ENCODE measurements at regions not wholly inside any gene's neighbourhood (a gene's known extent, or its start where the extent isn't known, plus 50 kb on each side); places are given as distances from the start of the nearest gene placed in this dataset.
"Not testable (repeated sequence)": the region's sequence is repeated elsewhere in the genome, so short reads cannot be mapped to it uniquely, and the experiment has no call there.

DNA sequence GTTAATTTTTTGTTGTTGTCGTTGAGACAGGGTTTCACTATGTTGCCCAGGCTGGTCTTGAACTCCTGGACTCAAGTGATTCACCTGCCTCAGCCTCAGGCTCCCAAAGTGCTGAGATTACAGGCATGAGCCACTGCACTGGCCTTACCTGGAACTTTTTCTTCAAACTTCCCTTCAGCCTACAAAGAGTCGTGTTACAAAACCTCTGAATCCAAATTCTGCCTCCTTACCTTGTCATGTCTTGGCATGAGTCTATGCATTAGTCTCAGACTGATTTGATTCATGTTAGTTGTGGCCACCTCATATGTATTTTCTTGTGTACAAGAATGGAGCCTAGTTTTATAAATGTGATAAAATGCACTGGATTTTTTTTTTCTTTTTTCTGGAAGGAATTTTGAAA is 172.1 kb downstream of the PRL start:
- no peak for DNase-seq (ENCODE audit: low read depth in 3 of 3, low spot score in 2 of 3)

DNA sequence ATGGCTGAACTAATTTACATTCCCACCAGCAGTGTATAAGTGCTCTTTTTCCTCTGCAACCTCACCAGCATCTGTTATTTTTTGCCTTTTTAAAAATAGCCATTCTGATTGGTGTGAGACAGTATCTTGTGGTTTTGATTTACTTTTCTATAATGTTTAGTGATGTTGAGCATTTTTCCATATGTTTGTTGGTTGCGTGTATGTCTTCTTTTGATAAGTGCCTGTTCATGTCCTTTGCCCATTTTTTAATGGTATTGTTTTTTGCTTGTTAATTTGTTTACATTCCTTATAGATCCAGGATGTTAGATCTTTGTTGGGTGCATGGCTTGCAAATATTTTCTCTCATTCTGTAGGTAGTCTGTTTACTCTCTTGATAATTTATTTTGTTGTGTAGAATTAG is 169.9 kb downstream of the PRL start:
- DNase-seq (ENCODE audit: low read depth in 3 of 3, low spot score in 2 of 3) = no peak

DNA sequence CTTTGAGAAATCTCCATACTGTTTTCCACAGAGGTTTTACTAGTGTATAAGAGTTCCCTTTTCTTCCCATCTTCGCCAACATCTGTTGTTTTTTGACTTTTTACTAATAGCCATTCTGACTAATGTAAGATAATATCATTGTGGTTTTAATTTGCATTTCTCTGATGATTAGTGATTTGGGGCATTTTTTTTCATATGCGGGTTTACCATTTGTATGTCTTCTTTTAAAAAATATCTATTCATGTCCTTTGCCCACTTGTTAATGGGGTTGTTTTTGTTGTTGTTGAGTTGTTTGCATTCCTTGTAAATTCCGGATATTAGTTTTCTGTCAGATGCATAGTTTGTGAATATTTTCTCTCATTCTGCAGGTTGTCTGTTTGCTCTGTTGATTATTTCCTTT is 167.1 kb downstream of the PRL start:
- DNase-seq (ENCODE audit: low read depth in 3 of 3, low spot score in 2 of 3) = no peak

DNA sequence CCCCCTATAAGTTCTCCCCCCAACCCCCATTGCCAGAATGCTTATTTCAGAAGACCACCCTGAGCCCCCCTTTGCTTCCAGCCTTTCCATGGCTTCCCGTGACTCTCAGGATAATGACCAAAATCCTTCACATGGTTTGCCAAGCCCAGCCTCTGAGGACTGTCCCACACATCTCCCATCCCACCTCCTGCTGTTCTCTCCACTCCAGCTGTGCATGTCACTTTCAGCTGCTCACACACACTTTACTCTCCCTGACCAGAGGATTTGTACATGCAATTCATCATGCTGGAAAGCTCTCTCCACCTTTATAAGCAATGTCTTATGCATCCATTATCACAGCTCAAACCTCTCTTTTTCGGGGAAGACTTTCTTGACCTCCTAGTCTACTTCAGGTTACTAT is 164.2 kb downstream of the PRL start:
- no peak for DNase-seq (ENCODE audit: low read depth in 3 of 3, low spot score in 2 of 3)

DNA sequence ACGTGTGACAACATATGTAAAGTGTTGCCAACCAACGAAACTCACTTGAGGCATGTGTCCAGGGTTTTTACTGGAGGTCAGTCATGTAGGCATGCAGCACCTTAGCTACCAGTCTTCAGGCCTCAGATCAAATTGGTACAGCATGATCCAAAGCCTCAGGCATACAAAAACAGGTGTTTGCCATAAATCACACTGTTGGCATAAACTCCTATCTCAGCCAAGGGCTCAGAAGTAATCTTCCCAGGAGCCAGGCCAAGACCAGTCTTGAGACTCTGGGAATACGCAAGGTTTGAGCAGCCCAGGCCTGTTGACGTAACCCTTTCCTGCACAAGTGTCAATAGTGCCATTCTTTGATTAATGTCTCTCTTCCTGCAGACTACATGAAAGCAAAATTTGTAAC is 163.5 kb downstream of the PRL start:
- DNase-seq (ENCODE audit: low read depth in 3 of 3, low spot score in 2 of 3) = no peak

DNA sequence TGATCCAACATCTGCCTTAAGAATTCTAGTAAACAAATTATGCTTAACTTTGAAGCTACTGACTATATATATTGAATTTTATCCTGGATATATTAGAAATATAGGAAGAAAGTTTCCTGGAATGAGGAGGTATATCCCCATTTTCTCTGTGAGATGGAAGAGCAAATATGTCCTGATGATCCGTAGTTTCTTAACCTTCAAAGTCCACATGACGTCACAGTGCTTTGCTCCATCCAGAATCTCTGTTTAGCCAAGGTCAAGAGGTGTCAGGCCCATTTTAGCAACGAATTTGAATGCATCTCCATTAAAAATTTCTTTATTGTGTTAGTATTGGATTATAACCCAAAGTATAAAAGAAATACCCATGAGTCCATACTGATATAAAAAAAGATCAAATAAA is 162.5 kb downstream of the PRL start:
- no peak for DNase-seq (ENCODE audit: low read depth in 3 of 3, low spot score in 2 of 3)

DNA sequence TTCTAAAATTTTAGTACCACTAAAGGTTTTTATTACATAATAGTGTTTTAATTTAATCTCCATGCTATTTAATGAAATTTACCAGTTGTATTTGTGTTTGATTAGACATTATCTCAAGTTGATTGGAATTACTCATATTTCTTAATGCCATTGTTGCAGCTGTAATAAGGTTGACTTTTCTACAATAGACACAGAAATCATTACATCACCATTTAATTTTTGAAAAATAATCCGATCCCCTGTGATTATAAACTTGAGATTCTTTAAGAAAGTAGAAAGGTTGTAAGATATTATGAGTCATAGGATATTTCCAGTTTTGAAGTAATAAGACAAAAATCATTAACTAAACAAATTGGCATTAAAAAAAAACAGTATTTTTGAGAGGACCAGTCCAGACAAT is 161.4 kb downstream of the PRL start:
- no peak for DNase-seq (ENCODE audit: low read depth in 3 of 3, low spot score in 2 of 3)

DNA sequence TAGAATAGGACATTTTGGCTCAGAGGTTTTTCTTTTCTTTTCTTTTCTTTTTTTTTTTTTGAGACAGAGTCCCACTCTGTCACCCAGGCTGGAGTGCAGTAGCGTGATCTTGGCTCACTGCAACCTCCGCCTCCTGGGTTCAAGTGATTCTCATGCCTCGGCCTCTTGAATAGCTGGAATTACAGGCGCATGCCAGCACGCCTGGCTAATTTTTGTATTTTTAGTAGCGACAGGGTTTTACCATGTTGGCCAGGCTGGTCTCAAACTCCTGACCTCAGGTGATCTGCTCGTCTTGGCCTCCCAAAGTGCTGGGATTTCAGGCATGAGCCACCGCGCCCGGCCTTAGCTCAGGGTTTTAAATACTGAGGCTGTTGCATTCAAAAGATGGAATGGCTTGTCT is 156.1 kb downstream of the PRL start:
- not testable (repeated sequence) for DNase-seq (ENCODE audit: low read depth in 3 of 3, low spot score in 2 of 3)

DNA sequence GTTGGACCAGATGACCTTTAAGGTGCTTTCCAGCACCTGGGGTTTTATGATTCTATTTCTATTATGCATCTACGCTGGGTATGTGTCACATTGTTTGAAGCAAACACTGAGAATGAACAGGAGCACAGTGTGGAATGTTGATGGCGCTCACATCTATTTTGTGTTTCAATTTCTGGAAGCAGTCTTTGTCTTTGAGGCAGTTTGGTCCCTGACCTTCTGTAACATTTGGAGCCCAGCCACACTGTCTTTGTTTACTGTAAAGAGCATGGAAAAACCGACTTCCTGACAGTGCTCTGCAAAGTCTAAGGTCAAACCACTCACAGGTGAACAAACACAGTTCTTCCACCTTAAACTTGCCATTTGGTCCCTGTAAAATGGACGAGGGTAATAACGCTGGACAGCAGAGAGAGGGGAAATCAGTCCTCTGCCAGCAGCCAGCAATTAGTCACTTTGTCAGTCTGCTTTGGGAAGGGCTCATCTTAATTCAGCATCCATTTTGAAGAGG is 155.5 kb downstream of the PRL start:
- DNase-seq (ENCODE audit: low read depth in 3 of 3, low spot score in 2 of 3) = no peak

DNA sequence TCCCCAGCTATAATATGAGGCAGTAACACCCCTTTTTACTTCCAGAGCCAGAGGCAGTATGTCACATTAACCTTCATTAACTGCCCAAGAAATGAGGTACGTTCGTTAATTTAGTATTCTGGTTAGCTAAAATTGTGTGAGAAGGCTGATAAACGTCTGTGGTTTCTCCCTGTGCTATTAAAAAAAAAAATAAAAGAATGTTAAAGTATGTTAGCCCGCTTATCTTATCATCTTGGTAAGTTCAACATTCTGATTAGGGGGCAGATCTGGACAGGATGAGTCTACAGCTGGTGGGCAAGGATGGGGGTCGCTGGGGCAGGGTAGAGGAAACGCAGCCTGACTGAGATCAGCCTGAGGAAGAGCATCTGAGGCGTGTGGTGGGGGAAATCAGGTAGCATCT is 154.0 kb downstream of the PRL start:
- DNase-seq (ENCODE audit: low read depth in 3 of 3, low spot score in 2 of 3) = no peak

DNA sequence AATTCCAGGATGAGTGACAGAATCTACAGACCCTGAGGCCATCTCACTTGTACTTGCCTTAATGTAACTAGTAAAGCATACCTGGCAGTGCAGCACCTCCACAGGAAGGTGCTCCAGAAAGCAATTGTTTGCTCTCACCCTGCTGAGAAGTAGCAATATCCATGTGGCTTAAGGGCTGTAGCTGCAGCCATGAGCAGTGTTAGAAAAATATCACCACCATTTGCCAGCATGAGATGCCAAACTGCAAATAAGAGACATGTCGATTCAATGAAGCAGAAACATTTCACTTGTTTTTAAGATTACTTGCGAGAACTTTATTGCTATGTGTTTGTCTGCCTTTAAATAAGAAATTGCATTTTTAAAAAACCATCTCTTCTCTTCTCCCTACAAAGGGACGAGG is 151.5 kb downstream of the PRL start:
- no peak for DNase-seq (ENCODE audit: low read depth in 3 of 3, low spot score in 2 of 3)

DNA sequence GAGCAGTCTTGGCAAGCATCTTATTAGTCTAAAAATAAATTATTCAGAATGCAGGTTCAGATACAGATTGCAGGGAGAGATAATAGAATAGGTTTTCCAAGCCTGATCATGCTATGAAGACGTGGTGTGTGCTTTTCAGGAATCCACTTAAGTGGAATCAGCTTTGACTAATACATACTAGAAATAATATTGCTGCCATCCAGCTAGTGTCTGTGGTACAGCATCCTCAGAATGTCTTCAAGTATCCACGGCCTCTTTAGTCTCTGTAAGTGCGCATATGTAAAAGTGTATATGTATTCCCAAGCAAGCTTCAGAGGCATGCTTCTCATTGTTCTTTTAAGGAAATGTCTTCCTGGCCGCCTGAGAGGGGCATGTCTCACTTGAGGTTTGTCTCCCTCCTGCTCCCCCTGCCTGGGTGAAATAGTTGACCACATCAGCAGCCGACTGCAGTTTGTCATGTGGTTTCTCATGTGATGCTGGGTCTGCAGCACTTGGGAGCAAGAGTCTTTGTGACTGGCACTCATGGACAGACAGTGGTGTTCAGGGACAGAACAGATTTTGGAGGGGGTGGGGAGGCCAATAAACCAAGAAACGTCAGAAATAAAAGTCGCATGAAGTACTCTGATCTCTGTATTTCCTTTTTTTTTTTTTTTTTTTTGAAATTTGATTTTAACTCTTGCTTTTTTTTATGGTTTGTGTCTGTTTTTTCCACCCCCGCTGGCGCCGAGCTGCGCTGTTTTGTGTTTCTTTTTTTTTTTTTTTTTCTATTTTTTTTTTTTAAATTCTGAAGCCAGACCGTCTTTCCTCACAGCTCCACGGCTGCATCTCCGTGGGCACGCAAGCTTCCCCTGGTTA is 150.8 kb downstream of the PRL start:
- DNase-seq (ENCODE audit: low read depth in 3 of 3, low spot score in 2 of 3) = no peak

DNA sequence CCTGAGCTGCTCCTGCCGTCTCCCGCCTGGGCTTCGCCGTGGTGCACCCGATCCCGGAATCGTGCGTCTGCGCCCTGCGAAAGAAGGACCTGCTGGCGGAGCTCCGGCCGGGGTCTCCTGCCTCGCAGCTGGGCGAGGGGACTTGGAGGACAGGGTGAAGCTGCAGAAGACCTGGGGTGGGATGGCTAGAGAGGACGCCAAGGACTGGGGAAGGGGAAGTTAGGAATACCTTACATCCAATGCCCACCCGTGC is 150.2 kb downstream of the PRL start:
- DNase-seq (ENCODE audit: low read depth in 3 of 3, low spot score in 2 of 3) = no peak

DNA sequence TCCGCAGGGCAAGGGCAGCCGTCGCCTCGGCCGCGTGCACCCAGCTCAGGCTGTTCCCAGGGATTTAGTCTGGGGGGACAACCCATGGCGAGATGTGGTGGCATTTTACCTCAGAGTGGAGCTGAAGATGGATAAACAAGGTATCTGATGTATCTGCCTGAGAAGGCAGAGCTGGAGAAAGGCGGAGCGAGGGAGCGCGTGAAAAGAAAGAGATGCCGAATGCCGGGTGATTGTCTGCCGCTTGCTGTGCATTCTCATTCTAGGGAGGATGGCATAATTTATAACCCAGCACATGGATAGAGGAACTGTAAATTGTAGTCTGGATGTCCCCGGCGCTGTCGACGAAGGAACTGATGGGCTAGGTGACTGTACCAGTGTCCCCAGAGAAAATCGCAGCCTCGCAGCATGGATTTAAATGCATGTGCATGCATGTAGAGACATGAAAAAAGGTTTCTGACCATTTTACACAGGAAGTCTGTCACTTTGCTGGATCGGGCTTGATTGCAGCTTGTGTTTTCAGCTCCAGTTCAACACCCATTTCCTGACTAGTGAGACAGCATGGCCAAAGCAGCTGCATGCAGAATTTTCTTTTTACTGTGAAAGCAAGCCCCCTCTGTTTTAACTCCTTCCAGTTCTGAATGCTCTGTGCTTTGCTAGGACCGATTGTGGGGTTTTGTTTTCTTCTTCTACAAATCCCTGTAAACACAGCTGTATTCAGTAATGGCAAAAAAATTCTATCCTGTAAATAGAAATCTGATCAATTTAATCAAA is 149.7 kb downstream of the PRL start:
- no peak for DNase-seq (ENCODE audit: low read depth in 3 of 3, low spot score in 2 of 3)

DNA sequence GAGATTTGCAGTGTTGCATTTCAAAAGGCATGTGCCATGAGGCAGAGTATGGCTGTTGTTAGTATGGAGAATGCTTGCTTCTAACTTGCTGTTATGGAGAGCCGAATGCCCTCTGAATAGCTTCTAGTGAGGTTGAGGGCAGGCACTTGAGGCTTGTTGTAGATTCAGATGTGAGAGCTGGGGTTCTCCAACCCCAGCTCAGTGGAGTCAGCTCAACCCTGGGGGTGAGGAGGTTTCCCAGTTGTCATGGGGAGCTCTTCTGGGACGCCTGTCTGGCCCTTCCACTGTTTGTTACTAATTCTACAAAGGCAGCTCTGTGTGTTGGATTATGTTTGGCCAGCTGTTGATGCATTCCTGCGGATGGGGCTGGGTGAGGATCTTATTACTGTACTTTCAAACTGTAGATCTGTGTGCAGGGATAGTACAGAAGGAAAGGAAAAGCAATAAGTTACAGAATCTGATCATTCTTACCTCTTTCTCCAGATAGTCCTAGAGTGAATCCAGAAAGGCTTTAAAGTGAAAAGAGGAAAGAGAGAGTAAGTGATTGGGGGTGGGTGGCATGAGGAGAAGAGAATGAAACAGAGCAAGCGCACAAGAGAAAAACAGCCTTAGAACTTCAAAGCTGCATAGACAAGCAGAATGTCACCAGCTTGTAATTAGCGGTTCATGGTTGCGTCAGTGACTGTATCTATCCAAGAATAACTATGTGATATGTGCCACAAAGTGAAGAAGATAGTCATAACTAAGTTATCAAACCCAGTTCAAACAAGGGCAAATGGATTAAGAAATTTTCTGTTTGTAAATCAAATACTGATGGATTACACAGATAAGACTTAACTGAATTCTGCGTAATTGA is 148.7 kb downstream of the PRL start:
- peak in 2 of 3 donors; percentile 79 to 87 for DNase-seq (ENCODE audit: low read depth in 3 of 3, low spot score in 2 of 3)

DNA sequence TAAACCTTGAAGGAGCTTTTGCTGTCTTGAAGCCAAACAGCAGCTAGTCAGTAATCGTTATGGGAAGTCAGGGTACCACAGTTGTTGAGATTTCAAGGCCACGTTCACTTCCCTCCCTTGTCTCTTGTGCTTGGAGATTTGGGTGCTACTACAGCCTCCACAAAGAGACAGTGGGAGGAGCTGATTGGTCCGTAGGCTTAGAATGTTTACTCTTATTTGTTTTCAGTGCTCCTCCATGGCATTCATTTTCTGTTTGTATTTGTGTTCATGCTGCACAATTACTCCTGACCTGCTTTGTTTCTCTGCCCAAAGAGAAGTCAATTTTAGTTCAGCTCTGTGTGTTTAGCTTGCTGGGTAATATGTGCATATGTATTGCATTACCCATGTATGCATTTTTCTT is 147.7 kb downstream of the PRL start:
- DNase-seq (ENCODE audit: low read depth in 3 of 3, low spot score in 2 of 3) = no peak

DNA sequence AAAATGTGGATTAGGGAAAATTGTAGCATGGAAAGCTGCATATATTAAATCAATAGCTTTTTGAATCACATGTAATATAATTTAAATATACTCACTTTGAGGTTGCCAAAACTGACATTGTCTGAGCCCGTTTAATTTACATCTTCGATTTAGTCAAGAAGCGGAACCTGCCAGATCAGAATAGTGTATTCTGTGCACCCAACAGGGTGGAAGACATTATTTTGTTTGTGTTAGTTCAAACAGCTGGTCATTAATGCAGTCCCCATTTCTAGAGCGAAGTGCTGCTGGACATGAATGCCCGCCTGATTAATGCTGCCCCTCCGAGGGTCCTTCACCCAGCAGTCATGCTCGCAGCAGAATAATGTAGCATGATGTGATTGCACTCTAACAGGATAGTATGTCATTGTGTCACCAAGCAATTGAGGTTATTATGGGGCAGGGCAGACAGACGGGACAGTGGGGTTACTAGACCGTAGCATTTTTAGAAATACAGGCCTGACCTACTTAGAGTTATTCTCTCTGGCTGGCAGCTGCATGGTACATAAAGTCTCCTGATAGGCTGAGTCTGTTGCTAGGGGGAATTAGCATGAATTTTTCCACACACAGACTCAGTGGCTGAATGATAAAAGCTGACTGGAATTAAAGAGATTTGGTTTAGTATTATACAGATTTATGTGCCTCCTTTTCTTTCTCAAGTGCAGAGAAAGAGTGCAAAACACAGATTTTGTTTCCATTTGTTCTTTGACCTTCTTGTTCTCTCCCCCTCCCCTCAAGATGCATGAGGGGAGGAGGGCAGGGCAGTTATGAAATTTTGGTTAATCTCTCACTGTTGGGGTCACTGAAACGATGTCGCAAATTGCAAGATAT is 147.1 kb downstream of the PRL start:
- DNase-seq (ENCODE audit: low read depth in 3 of 3, low spot score in 2 of 3) = no peak

DNA sequence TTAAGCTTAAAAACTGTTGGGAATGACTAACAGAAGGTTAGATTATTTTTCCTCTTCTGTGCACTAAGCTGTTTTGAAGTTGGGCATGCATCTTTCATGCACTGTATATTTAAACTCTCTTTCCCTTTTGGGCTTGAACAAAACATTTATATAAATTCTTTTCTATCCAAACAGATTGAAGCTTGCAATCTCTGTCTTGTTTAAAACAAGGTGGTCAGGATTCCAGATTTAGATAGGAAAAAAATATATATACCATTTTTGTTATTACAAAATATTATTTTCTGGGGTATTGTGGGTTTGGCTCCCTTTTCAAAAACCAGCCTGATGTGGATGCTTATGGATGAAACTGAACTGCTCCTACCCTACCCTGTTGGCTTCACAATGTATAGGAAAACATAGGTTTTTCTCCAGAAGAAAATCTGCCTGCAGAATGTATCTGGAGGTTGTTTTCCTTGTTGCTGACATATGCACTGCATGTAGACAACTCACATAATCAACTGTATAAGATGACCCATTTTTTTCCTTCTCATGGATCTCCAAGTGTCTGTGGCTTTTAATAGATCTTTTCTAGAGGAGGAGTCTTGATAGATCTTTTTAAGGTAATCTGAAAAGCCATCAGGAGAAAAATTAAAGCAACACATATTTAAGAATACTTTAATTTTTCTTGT is 146.3 kb downstream of the PRL start:
- no peak for DNase-seq (ENCODE audit: low read depth in 3 of 3, low spot score in 2 of 3)

DNA sequence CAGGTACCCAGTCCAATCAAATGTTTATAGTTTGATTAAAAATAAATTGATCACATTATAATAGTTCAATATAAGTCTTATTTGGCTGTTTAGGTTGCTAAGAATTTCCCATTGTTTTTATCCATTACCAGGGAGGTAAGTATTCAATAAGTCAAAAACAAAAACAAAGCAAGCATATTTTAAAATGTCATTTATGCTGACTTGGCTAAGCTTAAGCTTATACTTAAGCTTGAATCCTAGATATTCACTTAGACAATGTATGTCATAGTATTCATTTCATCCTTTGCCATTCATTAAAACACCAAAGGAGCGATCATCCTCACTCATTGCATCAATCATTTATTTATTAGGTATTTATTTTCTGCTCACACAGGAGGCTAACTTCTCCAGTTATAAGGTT is 144.9 kb downstream of the PRL start:
- no peak for DNase-seq (ENCODE audit: low read depth in 3 of 3, low spot score in 2 of 3)

DNA sequence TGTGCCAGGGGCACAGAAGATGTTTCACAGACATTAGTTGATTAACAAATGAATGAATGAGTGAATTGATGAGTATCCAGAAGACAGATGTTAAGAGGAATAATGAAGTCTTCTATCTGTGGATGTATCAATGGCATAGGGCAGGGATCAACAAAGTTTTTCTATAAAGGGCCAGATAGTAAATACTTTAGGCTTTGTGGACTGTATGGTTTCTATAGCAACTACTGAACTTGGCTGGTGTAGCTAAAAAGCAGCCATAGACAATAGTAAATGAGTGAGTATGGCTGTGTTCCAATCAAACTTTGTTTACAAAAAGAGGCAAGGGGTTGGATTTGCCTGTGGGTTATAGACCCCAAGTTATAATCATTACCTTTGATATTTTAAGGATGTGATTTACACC is 144.0 kb downstream of the PRL start:
- DNase-seq (ENCODE audit: low read depth in 3 of 3, low spot score in 2 of 3) = no peak

All from right renal cortex interstitium (tissue), 3 donors.